PC-3 (cell line): ENCODE measurements at regions not wholly inside any gene's neighbourhood (a gene's known extent, or its start where the extent isn't known, plus 50 kb on each side); places are given as distances from the start of the nearest gene placed in this dataset.

ENCODE experiments used
- EZH2 ChIP-seq: fragments of 300-600 bp; sonication (generic); IDR thresholded peaks from one replicate; pipeline ENCODE4 v1.6.1; 2017; ENCODE audit warnings: antibody characterized with exemption, mild to moderate bottlenecking, low read length; ENCODE audit not compliant: unreplicated experiment
- EZH2phosphoT487 ChIP-seq: fragments of 300-600 bp; sonication (generic); IDR thresholded peaks from 2 replicates; pipeline ENCODE4 v1.6.1; 2018; ENCODE audit warnings: mild to moderate bottlenecking, antibody characterized with exemption, low read length, borderline replicate concordance
- TF ChIP-seq, protein P1 (sequence below): fragments of 300-600 bp; sonication (generic); conservative IDR thresholded peaks from 2 replicates; pipeline ENCODE4 v1.5.1; 2017; ENCODE audit warnings: antibody characterized with exemption, low read depth, mild to moderate bottlenecking, low read length

DNA sequence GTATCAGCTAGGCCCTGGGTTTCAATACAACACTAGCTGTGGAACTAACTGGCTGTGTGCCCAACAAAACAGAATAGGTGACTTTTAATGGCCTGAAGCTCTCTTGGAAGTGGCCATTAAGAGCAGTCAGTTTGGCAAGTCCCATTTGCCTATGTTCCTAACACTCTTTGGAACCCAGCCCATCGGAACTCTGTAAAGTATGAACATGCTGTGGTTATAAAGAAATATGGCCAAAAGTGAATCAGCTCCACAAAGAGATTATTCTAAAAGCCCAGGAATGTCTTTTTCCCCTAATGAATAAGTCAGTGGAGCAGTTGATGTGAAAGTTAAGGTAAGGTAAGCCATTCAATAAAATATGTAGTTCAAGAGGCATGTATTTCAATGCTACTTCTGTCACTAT is 223.7 kb upstream of the ADAMTS5 start:
- TF ChIP-seq, protein P1, sequence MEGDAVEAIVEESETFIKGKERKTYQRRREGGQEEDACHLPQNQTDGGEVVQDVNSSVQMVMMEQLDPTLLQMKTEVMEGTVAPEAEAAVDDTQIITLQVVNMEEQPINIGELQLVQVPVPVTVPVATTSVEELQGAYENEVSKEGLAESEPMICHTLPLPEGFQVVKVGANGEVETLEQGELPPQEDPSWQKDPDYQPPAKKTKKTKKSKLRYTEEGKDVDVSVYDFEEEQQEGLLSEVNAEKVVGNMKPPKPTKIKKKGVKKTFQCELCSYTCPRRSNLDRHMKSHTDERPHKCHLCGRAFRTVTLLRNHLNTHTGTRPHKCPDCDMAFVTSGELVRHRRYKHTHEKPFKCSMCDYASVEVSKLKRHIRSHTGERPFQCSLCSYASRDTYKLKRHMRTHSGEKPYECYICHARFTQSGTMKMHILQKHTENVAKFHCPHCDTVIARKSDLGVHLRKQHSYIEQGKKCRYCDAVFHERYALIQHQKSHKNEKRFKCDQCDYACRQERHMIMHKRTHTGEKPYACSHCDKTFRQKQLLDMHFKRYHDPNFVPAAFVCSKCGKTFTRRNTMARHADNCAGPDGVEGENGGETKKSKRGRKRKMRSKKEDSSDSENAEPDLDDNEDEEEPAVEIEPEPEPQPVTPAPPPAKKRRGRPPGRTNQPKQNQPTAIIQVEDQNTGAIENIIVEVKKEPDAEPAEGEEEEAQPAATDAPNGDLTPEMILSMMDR, result no peak
- no peak for TF ChIP-seq EZH2phosphoT487
- TF ChIP-seq EZH2, result no peak
